ENCODE measurements at regions not wholly inside any gene's neighbourhood (a gene's known extent, or its start where the extent isn't known, plus 50 kb on each side); places are given as distances from the start of the nearest gene placed in this dataset.

GRCh38 chr9:75463871-75464270, 375.6 kb downstream of the OSTF1 start:
- TF ChIP-seq SETDB1 (IDR thresholded peaks at IDR 0.05; ENCODE audit: insufficient read length, low read length) (no peak), ZNF747 (tag by site-specific recombination; IDR thresholded peaks at IDR 0.05) (no peak), CTCF (tag by site-specific recombination; IDR thresholded peaks at IDR 0.05) (no peak), ZNF777 (tag by site-specific recombination; IDR thresholded peaks at IDR 0.05; ENCODE audit: borderline replicate concordance) (no peak), ZNF302 (tag by site-specific recombination; IDR thresholded peaks at IDR 0.05; ENCODE audit: low read depth) (no peak), ZNF26 (tag by site-specific recombination; IDR thresholded peaks at IDR 0.05) (no peak), ZNF830 (tag by site-specific recombination; IDR thresholded peaks at IDR 0.05; ENCODE audit: low read depth) (no peak)
- TF ChIP-seq, protein P1, sequence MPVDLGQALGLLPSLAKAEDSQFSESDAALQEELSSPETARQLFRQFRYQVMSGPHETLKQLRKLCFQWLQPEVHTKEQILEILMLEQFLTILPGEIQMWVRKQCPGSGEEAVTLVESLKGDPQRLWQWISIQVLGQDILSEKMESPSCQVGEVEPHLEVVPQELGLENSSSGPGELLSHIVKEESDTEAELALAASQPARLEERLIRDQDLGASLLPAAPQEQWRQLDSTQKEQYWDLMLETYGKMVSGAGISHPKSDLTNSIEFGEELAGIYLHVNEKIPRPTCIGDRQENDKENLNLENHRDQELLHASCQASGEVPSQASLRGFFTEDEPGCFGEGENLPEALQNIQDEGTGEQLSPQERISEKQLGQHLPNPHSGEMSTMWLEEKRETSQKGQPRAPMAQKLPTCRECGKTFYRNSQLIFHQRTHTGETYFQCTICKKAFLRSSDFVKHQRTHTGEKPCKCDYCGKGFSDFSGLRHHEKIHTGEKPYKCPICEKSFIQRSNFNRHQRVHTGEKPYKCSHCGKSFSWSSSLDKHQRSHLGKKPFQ (tag by site-specific recombination; IDR thresholded peaks at IDR 0.05) = no peak

Measured in HEK293 (cell line).